ENCODE measurements at regions not wholly inside any gene's neighbourhood (a gene's known extent, or its start where the extent isn't known, plus 50 kb on each side); places are given as distances from the start of the nearest gene placed in this dataset.
A peak's percentile ranks its signal among the peaks of the same experiment; 100 is the strongest.
"Not testable (repeated sequence)": the region's sequence is repeated elsewhere in the genome, so short reads cannot be mapped to it uniquely, and the experiment has no call there.

DNA sequence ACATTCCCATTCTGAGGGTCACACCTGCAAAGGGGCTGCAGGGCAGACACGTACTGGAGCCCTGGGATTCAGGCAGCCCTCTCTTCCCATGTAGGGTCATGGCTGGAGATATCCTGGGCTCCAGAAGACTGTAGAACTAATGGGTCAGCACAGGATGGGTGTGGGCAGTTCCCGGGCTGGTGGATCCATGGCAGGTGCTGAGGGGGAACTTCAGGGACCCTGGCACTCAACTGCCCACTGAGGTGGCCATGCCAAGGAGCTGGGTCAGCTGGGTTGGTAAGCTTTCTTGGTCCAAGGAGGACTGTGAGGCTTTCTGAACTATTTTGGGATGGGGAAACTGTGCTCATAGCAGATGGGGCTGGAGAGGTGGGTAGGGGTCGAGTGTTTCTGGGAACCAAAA, 183.4 kb upstream of the RTL1 start:
- H3K27me3 ChIP-seq = no peaks in the 10 kb centered on the region
- no peak overlapping the region for H3K4me3 ChIP-seq
- intact Hi-C loops (cut with DNase I) = no loop called here
- no peak for TF ChIP-seq POLR2A (IDR thresholded peaks at IDR 0.05)
- TF ChIP-seq CTCF (IDR thresholded peaks at IDR 0.05) = no peak
- ATAC-seq (no peak), DNase-seq (no peak)
- 50% methylated on average over 1 of the region's 3 CpGs for WGBS (ENCODE audit: insufficient coverage, low coverage, low lambda C conversion rate, missing lambda C conversion rate)
- H3K4me1 ChIP-seq = no peaks in the 10 kb centered on the region
- H3K27ac ChIP-seq = no peak overlapping the region
- no peaks in the 10 kb centered on the region for H3K36me3 ChIP-seq
- no peaks in the 10 kb centered on the region for H3K9me3 ChIP-seq

- 74% methylated on average over 6 of the region's 11 CpGs for WGBS (ENCODE audit: insufficient coverage, low coverage, low lambda C conversion rate, missing lambda C conversion rate)
- Histone ChIP-seq H3K27me3 (no peaks in the 10 kb centered on the region), H3K36me3 (no peaks in the 10 kb centered on the region), H3K4me3 (no peak overlapping the region), H3K4me1 (no peaks in the 10 kb centered on the region), H3K27ac (no peak overlapping the region), H3K9me3 (no peaks in the 10 kb centered on the region)
- ATAC-seq (no peak), DNase-seq (no peak)
- TF ChIP-seq POLR2A (IDR thresholded peaks at IDR 0.05) (no peak), CTCF (IDR thresholded peaks at IDR 0.05) (no peak)
- intact Hi-C loops (cut with DNase I) = no loop called here
Measured at GRCh38 chr14:101087614-101088394, 184.3 kb upstream of the RTL1 start.

DNA sequence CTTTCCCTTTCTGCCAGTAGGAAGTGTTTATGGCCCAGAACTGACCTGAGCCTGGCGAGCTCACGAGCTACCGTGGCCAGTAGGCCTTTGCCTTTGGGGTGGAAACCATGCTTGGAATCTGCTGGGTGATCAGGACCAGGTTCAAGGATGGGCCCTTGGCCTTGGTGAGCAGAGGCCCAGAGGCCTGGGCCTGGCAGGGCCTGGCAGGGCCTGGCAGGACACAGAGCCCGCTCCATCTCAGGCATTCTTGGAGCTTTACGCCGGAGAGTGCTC, 184.8 kb upstream of the RTL1 start:
- TF ChIP-seq POLR2A (IDR thresholded peaks at IDR 0.05) = no peak
- no peak for TF ChIP-seq CTCF (IDR thresholded peaks at IDR 0.05)
- DNase-seq (peak in 1 of 3 donors; percentile 26), ATAC-seq (peak in 1 of 4 donors; percentile 30)
- Histone ChIP-seq H3K4me1 (no peaks in the 10 kb centered on the region), H3K27me3 (no peaks in the 10 kb centered on the region), H3K9me3 (no peaks in the 10 kb centered on the region), H3K27ac (no peak overlapping the region), H3K36me3 (no peaks in the 10 kb centered on the region), H3K4me3 (no peak overlapping the region)
- WGBS (ENCODE audit: insufficient coverage, low coverage, low lambda C conversion rate, missing lambda C conversion rate) = no CpG with 5 or more reads among the region's 6 CpGs
- intact Hi-C loops (cut with DNase I) = no loop called here

GRCh38 chr14:101088714-101089113, 185.2 kb upstream of the RTL1 start:
- no peaks in the 10 kb centered on the region for H3K36me3 ChIP-seq
- intact Hi-C loops (cut with DNase I) = no loop called here
- H3K27me3 ChIP-seq = no peaks in the 10 kb centered on the region
- TF ChIP-seq CTCF (IDR thresholded peaks at IDR 0.05) = no peak
- no peak for TF ChIP-seq POLR2A (IDR thresholded peaks at IDR 0.05)
- H3K4me1 ChIP-seq = no peaks in the 10 kb centered on the region
- ATAC-seq (no peak), DNase-seq (no peak)
- no peak overlapping the region for H3K4me3 ChIP-seq
- H3K9me3 ChIP-seq = no peaks in the 10 kb centered on the region
- WGBS (ENCODE audit: insufficient coverage, low coverage, low lambda C conversion rate, missing lambda C conversion rate) = 54% methylated on average over 2 of the region's 3 CpGs
- H3K27ac ChIP-seq = no peak overlapping the region

- H3K4me1 ChIP-seq; DNase-seq; H3K4me3 ChIP-seq; intact Hi-C loops (cut with DNase I); H3K36me3 ChIP-seq; H3K27ac ChIP-seq; H3K27me3 ChIP-seq; H3K9me3 ChIP-seq; ATAC-seq: not testable (repeated sequence)
- WGBS (ENCODE audit: insufficient coverage, low coverage, low lambda C conversion rate, missing lambda C conversion rate) = 82% methylated on average over 6 of the region's 11 CpGs
Measured at GRCh38 chr14:101090478-101090877, 187.0 kb upstream of the RTL1 start.

All from right lobe of liver (tissue), 6 donors.